Lower leg skin (tissue), 3 donors: ENCODE measurements at regions not wholly inside any gene's neighbourhood (a gene's known extent, or its start where the extent isn't known, plus 50 kb on each side); places are given as distances from the start of the nearest gene placed in this dataset.

Experiments used
- POLR2A ChIP-seq, 2 donors: fragments of 450-650 bp; IDR thresholded peaks; one replicate each; pipeline ENCODE4 v1.6.1; 2016 to 2017; ENCODE audit warnings: antibody characterized with exemption in 2 of 2, mild to moderate bottlenecking in 1 of 2, moderate library complexity in 1 of 2
- TF ChIP-seq, protein P1 (sequence below), 3 donors: fragments of 450-650 bp; IDR thresholded peaks; one replicate each; pipeline ENCODE4 v1.5.1; 2016; ENCODE audit warnings: antibody characterized with exemption in 3 of 3, mild to moderate bottlenecking in 3 of 3, moderate library complexity in 2 of 3

DNA sequence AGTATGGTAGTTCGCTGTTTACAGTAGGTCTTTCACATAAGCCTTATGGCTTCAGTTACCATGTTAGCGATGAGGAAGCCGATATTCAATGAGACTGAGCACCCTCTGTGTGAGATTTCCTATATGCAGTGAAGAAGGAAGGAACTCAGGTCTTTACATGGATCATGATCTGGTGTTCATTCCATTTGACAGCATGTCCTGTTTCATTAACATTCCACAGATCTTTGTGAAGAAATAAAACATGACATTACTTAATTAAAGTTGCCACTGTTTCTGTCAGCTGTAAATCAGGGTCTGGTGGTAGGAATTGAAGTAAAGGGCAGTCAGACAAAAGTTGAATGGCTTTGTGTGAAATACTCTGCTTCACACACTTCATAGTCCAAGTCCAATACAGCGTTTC, 768.6 kb downstream of the ZPLD1 start:
- TF ChIP-seq, protein P1, sequence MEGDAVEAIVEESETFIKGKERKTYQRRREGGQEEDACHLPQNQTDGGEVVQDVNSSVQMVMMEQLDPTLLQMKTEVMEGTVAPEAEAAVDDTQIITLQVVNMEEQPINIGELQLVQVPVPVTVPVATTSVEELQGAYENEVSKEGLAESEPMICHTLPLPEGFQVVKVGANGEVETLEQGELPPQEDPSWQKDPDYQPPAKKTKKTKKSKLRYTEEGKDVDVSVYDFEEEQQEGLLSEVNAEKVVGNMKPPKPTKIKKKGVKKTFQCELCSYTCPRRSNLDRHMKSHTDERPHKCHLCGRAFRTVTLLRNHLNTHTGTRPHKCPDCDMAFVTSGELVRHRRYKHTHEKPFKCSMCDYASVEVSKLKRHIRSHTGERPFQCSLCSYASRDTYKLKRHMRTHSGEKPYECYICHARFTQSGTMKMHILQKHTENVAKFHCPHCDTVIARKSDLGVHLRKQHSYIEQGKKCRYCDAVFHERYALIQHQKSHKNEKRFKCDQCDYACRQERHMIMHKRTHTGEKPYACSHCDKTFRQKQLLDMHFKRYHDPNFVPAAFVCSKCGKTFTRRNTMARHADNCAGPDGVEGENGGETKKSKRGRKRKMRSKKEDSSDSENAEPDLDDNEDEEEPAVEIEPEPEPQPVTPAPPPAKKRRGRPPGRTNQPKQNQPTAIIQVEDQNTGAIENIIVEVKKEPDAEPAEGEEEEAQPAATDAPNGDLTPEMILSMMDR (IDR thresholded peaks at IDR 0.05): no peak
- TF ChIP-seq POLR2A (IDR thresholded peaks at IDR 0.05): no peak
